IPS-18c (cell line): ENCODE measurements at regions not wholly inside any gene's neighbourhood (a gene's known extent, or its start where the extent isn't known, plus 50 kb on each side); places are given as distances from the start of the nearest gene placed in this dataset.

ENCODE experiments used
- H3K4me3 ChIP-seq: 2 replicates; pipeline ENCODE4 v1.7.0; 2013; ENCODE audit warnings: low read depth, mild to moderate bottlenecking, low read length, moderate library complexity; ENCODE audit not compliant: insufficient read depth
- H3K9me3 ChIP-seq: one replicate; pipeline ENCODE4 v1.6.1; 2013; ENCODE audit warnings: mild to moderate bottlenecking, low read length, moderate library complexity; ENCODE audit not compliant: control insufficient read depth, insufficient read depth

DNA sequence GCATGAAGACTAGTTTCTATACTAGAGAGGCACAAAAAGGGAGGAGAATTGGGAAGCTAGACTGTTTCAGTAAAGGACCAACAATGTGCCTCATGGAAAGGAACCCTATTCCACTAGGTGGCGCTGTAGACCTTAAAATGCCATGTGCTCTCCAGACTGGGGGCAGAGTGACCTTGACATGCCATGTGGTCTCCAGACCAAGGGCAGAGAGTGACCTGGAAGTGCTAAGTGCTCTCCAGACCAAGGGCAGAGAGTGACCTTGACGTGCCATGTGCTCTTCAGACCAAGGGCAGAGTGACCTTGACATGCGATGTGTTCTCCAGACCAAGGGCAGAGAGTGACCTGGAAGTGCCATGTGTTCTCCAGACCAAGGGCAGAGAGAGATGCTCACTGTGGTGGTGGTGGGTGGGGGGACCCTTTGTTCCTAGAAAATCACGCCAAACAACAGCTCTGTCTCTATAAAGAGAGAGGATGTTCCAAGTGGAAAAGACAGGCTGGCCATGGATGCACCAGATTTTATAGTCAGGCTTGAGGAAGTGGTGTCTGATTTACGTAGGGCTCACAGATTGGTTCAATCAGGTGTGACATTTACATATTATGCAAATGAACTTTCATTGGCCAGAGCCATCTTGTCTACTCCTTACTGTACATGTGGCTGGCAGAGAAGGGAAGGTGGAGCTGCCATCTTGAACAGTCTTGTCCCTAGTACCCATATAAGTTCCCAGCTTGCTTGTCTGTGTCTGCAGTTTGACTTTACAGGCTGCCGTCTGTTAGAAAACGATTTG is 344.0 kb upstream of the DDX18 start:
- Histone ChIP-seq H3K9me3 (peaks cover 2% of the 10 kb centered on the region), H3K4me3 (no peak overlapping the region)

DNA sequence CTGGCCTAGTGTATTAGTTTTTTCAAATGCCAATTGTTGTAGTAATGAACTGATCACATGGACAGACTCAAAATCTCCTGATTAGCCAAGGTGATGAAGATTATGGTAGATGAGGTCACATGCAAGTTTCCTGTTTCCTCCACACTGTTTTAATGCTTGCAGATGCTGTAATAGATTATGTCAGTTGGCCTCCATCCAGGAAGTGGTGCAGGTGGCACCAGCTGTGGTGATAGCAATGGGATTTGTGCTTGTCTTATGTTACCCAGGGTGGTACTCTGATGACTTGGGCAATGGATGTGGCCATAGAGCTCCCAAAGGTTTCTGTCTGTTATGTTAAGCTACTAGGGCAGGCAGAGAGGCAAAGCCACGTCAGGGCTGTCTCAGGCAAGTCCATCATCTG is 332.9 kb upstream of the DDX18 start:
- Histone ChIP-seq H3K9me3 (peaks cover 4% of the 10 kb centered on the region), H3K4me3 (no peak overlapping the region)

DNA sequence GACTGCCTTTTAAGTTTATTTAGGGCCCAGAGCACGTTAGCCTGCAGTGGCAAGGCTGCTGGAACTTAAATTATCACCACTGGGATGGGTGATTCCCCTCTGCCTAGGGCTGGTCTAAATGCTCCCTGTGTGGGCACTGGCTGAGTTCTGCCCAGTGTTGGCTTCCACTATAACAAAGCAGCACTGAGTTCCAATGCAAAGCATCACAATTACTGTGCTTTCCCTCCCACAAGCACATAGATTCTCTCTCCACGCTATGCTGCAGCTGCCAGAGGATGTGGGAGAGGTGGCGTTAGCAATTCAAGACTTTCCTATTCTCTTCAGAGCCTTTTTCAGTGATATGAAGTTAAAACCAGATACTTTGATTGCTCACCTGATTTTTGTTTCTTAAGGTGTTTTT is 328.9 kb upstream of the DDX18 start:
- H3K9me3 ChIP-seq = no peaks in the 10 kb centered on the region
- H3K4me3 ChIP-seq = no peak overlapping the region

DNA sequence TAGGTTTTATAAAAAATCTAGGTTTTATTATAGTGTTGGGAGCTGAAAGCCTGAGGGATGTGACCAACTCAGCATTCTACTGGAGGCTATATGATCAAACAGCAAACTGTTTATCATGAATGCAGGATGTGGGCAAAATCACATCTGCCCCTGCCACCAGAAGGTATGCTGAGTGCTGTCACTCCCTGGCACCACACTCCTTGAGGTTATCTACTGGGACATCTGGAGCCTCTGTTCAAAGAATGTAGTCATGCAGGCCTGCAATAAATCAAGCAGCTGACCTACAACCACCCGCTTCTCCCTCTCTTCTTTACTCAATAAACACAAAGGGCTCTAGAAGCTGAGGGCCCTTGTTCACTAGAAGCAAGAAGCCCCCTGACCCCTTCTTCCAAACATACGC is 328.4 kb upstream of the DDX18 start:
- H3K4me3 ChIP-seq = no peak overlapping the region
- no peaks in the 10 kb centered on the region for H3K9me3 ChIP-seq

DNA sequence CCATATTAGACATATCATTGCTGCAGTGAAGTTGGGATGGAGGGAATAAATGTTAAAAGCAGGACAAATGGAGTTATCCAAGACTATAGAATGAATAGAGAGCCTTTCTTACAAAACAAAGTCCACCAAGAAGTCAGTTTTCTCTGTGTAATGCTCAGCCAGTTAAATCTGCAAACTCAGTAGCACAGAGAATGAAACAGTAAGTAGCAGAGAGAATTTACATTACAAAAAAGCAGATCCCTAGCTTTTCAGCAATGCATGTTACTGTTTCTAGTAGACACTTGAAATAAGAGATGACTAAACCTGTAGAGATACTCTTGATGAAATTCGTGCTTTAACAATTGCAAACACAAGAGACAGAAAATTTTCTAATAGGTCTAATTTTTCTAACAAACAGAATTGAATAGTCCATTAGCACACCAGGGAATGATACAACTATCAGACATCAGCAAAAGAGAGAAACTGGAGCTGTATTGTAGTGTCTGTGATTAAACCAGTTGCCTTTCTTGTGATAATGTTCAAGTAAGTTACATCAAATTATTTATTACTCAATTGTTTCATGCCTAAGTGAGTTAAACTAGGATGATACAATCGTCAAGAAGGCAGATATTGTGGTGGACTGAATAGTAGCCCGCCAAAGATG is 322.2 kb upstream of the DDX18 start:
- Histone ChIP-seq H3K4me3 (no peak overlapping the region), H3K9me3 (no peaks in the 10 kb centered on the region)

DNA sequence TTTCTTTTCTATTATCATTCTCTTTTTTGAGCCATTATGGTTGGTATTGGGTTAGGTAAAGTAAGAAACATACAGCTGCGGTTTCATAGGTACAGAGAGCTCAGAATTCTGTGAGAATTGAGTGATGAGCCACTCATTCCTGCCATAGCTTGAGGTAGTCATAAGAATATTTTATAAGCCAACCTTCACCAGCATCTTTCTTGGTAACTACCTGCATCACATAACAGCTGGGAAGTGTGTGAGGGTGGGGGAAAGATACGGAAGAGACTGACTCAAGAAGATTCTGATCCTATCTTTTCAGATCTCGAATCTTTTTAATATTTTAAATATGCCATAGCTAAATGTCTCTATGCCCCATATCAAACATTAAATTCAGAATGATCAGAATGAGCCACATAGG is 313.8 kb upstream of the DDX18 start:
- no peaks in the 10 kb centered on the region for H3K9me3 ChIP-seq
- no peak overlapping the region for H3K4me3 ChIP-seq

DNA sequence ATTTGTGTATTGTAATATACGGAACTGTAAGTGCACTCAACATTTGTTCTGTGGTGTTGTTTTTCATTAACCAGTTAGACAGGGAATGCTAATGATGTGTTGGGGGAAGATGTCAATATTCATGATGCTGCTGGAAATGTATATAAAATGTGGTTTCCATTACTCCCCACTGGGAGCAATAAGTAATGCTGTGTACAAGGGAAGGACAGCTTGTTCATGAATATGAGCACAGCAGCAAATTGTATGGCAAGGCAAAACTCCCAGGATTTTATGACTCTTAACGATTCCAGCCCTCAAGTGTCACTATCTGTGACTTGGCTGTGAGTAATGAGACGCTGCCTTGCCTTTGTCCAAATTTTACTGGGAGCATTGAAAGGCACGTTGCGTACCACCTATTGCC is 312.4 kb upstream of the DDX18 start:
- Histone ChIP-seq H3K4me3 (no peak overlapping the region), H3K9me3 (no peaks in the 10 kb centered on the region)

DNA sequence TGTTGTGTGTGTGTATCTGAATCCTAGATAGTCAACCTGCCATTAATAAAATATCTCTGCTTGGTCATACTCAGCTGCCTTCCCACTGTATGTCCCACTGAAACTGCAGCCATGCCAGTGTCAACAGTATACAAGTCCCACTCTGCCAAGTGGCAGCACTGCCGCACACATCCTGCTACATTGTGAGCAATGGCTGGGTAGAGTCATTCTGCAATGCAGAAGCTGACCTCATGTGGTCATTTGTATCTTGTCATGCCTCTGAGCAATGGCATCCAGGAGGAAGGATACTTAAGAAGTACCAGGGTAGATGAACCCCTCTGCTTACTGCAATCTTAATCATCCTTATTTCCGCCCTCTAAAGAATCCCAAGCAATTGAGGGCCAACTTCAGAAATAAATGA is 302.2 kb upstream of the DDX18 start:
- no peaks in the 10 kb centered on the region for H3K9me3 ChIP-seq
- no peak overlapping the region for H3K4me3 ChIP-seq

DNA sequence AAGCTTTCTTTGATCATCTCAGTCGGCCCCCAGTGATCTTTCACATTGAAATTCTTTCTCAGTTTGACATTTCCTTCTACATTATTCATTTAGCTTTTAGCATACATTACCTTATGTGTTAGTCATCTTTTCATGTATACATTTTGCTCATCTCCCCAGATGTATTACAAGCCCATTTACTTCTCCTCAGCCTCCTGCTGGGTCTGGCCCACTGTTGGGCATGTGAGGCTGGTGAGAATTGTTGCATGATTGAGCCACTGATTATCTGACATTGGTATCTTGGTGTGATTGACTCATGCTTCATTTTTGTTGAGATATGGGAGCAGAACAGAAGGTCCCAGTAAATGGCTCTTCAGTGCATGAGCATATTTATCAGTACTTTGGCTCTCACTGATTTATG is 300.1 kb upstream of the DDX18 start:
- Histone ChIP-seq H3K4me3 (no peak overlapping the region), H3K9me3 (no peaks in the 10 kb centered on the region)

DNA sequence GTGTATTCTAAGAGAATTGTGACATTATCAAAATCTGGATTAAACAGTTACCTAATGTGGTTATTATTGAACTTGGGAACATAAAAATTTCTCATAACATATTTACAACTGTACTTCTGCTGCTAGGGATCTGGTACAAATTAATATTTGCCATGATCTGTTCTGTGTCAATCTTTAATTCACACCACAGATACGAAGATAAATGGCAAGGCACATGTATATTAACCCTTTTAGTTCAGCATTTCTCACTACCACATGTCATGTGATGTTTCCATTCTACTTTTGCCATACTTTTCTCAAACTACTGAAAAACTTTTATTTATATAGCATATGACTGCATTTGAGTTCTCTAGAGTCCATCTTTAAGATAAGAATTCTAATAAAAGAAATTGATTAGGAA is 295.3 kb upstream of the DDX18 start:
- Histone ChIP-seq H3K9me3 (no peaks in the 10 kb centered on the region), H3K4me3 (no peak overlapping the region)

DNA sequence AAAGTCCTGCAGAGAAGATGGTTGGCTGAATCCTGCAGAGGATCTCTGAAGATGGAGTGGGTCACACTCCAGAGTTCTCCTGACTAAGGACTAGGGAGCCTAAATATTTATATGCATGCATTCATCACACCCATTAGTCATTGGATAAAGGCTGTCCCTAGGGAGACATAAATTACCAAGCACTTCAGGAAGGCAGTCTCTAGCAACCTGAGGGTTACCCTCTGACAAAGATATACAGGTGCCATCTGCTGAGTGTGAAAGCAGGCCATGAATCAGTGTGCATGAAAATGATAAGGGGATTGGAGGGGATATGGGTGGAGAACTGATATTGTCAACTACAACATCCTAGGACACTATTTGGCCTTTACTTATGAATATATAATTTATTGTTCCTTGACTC is 294.8 kb upstream of the DDX18 start:
- no peak overlapping the region for H3K4me3 ChIP-seq

DNA sequence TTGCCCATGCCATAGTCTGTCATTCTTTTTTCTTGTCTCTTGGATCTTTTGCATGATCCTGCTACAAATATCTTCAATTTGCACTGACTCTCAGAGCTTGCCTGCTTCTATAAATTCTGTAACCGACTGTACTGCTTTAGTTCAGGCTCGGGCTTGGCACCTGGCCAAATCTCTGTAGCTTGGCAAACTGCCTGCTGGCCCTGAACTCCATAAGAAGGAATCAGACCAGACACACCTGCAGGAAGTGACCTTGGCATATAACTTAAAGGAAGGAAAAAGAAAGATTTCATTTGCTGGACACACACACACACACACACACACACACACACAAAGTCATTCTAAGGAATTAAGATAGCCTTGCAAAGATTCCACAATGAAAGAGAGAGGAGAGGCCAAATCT is 291.2 kb upstream of the DDX18 start:
- Histone ChIP-seq H3K4me3 (no peak overlapping the region), H3K9me3 (no peaks in the 10 kb centered on the region)

More for the DNA sequence above, 294.8 kb upstream of the DDX18 start:
- no peaks in the 10 kb centered on the region for H3K9me3 ChIP-seq

DNA sequence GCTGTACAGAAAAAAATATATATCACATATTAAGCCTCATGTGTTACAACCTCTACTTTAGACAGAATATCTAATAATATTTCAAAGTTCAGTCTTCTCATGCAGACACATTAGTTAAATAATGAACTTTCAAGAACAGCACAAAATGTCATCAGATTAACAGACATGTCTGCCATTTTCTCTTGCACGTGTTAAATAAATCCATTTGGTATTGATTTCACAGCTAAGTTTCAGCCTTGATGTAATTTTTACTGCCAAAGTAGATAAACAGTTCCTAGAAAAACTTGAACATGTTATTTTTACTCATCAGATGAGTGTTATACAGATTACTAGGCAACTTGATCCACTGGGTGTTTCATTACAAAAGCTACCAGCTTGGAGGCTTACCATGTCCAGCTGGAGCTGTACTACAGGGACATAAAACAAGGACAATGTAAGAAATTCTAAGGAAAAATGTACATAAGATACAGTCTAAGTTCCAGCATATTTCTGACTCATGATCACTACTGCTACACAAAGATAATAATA is 290.7 kb upstream of the DDX18 start:
- H3K9me3 ChIP-seq = no peaks in the 10 kb centered on the region
- H3K4me3 ChIP-seq = no peak overlapping the region

DNA sequence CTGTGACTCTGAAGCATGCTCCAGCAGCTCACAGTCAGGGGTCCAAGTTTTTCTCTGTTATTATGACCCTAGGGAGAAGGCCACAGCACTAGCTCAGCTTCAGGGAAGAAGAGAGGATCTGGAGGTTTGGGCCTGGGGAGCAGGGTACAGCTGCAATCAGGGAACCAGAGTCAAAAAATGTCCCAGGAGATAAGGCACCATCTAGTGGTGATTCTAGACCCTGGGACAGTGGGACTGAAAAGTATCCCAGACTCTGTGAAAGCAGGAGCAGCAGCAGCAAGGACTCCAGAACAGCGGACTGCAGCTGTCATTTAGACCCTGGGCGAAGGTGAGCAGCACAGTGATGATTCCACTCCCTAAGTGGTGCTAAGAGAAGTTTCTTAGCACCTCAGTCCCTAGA is 278.4 kb upstream of the DDX18 start:
- Histone ChIP-seq H3K9me3 (no peaks in the 10 kb centered on the region), H3K4me3 (no peak overlapping the region)

DNA sequence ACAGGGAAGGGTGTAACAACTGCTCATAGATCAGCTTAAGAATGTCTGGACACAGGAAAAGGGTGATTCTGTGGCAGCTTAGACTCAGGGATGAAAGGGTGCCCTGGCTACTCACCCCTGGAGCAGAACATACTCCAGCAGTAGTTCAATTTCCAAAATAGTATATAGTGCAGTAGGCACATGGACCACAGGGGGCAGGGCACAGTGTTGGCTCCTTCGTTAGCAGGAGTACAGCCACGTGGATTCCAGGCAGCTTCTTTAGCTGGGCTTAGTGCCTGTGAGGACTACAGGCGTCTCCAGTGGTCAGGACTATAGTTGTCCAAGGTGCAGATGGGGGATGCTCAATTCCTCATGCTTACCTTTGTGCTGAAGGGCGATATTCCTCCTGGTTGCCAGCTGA is 277.5 kb upstream of the DDX18 start:
- Histone ChIP-seq H3K9me3 (no peaks in the 10 kb centered on the region), H3K4me3 (no peak overlapping the region)

DNA sequence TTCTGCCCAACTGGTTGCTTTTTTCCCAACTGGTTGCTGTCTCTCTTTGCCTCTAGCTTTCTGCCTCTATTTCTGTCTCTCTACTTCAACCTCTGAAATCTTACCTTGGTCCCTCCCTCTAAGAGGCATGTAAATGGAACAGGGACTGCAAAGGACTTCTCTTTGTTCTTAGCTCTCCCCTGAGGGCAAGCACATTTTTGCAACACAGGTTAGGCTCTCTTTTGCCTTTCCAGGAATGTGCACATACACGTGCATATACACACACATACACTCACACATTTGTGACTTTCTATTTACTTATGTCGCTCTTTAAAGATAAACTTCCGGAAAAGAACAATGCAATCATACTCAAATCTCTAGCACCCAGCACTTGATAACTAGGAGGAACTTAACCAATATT is 262.6 kb upstream of the DDX18 start:
- no peak overlapping the region for H3K4me3 ChIP-seq
- no peaks in the 10 kb centered on the region for H3K9me3 ChIP-seq

DNA sequence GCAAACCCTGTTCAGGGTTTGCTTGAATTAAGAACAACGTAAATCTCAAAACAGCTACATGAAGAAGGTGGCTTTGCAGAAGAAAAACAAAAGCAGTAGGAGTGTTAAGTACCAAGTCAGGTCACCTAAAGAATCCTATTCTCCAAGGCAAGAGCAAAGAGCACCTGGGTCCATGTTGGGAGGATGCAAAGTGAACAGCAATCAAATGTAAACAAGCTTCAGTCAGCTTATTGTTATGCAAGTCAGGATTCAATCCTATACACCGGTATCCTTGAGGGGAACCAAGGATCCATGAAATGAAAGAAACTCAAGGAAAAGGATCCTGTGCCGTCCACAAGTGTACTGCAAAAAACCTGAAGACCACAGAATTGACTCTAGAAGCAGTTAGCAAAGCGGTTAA is 261.0 kb upstream of the DDX18 start:
- H3K4me3 ChIP-seq = no peak overlapping the region
- H3K9me3 ChIP-seq = no peaks in the 10 kb centered on the region

DNA sequence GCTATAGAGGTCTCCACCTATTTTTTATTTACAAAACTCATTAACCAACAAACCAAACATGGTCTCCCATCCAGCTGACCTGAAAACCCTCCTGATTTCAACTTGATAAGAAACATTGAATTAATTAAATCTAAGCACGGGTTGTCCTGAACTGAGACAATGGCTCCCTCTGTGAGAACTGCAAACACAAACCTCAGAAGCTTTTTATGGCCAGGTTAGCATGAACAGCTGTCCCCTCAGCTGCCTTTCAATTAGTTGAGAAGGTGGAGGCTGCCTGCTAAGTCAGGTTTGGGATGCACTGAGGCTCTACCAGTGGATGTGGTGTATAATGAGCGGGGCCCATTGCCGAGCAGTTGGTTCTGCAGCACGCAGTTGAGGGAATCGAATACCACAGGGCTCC is 258.5 kb upstream of the DDX18 start:
- Histone ChIP-seq H3K4me3 (no peak overlapping the region), H3K9me3 (no peaks in the 10 kb centered on the region)

DNA sequence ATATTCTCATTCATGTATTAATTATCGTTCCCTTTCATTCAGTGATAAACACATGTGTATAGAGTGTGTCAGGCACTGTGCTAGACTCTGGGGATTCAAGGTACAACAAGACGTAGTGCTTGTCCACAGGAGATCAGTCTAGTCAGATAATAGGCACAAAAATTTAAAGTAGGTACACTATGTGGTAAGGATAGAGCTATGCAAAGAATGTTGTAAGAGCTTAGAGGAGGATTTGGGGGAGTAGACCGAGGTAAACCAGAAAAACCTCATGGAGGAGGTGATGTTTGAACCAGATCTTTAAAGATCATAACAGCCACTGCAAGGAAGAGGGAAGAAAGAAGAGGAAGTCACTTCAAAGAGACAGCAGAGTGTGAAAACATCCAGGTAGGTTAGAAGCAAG is 256.9 kb upstream of the DDX18 start:
- Histone ChIP-seq H3K4me3 (no peak overlapping the region), H3K9me3 (no peaks in the 10 kb centered on the region)
